Liver (tissue), 8 donors: ENCODE measurements at regions not wholly inside any gene's neighbourhood (a gene's known extent, or its start where the extent isn't known, plus 50 kb on each side); places are given as distances from the start of the nearest gene placed in this dataset.

Experiments used
- DNase-seq: peaks from one replicate; pipeline ENCODE4 v3.0.0-alpha.2; 2017; ENCODE audit warnings: low spot score
- H3K27ac ChIP-seq, 2 donors: one replicate each; pipeline ENCODE4 v1.7.0; 2013; ENCODE audit warnings: inconsistent platforms in 2 of 2, low read length in 2 of 2, control low read depth in 1 of 2, low read depth in 1 of 2, mild to moderate bottlenecking in 1 of 2
- H3K27me3 ChIP-seq, 4 donors: one replicate each; pipeline versions ENCODE4 v1.6.1 to v1.7.0; 2013; ENCODE audit warnings: low read length in 3 of 4, inconsistent platforms in 1 of 4, mild to moderate bottlenecking in 1 of 4, moderate library complexity in 1 of 4; ENCODE audit not compliant: control insufficient read depth in 4 of 4, insufficient read depth in 4 of 4
- H3K36me3 ChIP-seq, 4 donors: one replicate each; pipeline versions ENCODE4 v1.6.1 to v1.7.0; 2013; ENCODE audit warnings: low read length in 3 of 4, mild to moderate bottlenecking in 3 of 4, low read depth in 1 of 4, moderate library complexity in 1 of 4; ENCODE audit not compliant: control insufficient read depth in 4 of 4, insufficient read depth in 3 of 4
- H3K4me1 ChIP-seq, 4 donors: one replicate each; pipeline versions ENCODE4 v1.6.1 to v1.7.0; 2013; ENCODE audit warnings: low read length in 3 of 4, mild to moderate bottlenecking in 3 of 4, moderate library complexity in 1 of 4; ENCODE audit not compliant: control insufficient read depth in 4 of 4, insufficient read depth in 4 of 4
- H3K4me3 ChIP-seq, 3 donors: one replicate each; pipeline versions ENCODE4 v1.6.1 to v1.7.0; 2013; ENCODE audit warnings: low read length in 3 of 3, control low read depth in 1 of 3, low read depth in 1 of 3, mild to moderate bottlenecking in 1 of 3
- H3K9ac ChIP-seq, 2 donors: one replicate each; pipeline ENCODE4 v1.7.0; 2013; ENCODE audit warnings: low read length in 2 of 2, mild to moderate bottlenecking in 2 of 2, moderate library complexity in 2 of 2, control low read depth in 1 of 2, low read depth in 1 of 2
- H3K9me3 ChIP-seq, 4 donors: one replicate each; pipeline versions ENCODE4 v1.6.1 to v1.7.0; 2013; ENCODE audit warnings: low read length in 3 of 4; ENCODE audit not compliant: control insufficient read depth in 4 of 4
- CTCF ChIP-seq: fragments of 150-350 bp; IDR thresholded peaks from 2 replicates; pipeline ENCODE4 v1.5.1; 2017; ENCODE audit warnings: improper control_type of control experiment, low read depth, low read length; ENCODE audit not compliant: missing input control
- EGR1 ChIP-seq, 2 donors: IDR thresholded peaks; 2 replicates each; pipeline ENCODE4 v1.6.1; 2016 to 2018; ENCODE audit warnings: antibody characterized with exemption in 2 of 2, low read depth in 2 of 2
- FOXA2 ChIP-seq: IDR thresholded peaks from 2 replicates; pipeline ENCODE4 v1.6.1; 2016; ENCODE audit warnings: antibody characterized with exemption
- GABPA ChIP-seq, 2 donors: IDR thresholded peaks in 1 of 2; conservative IDR thresholded peaks in 1 of 2; 2 replicates each; pipeline ENCODE4 v1.6.1; 2016; ENCODE audit warnings: antibody characterized with exemption in 2 of 2, mild to moderate bottlenecking in 1 of 2, moderate library complexity in 1 of 2
- HNF4A ChIP-seq, 2 donors: conservative IDR thresholded peaks; 2 replicates each; pipeline ENCODE4 v1.6.1; 2016; ENCODE audit warnings: antibody characterized with exemption in 2 of 2, mild to moderate bottlenecking in 2 of 2
- JUND ChIP-seq, 2 donors: IDR thresholded peaks; 2 replicates each; pipeline ENCODE4 v1.6.1; 2016; ENCODE audit warnings: antibody characterized with exemption in 2 of 2
- NR2F2 ChIP-seq: IDR thresholded peaks from 2 replicates; pipeline ENCODE4 v1.6.1; 2016; ENCODE audit warnings: antibody characterized with exemption
- RAD21 ChIP-seq, 2 donors: IDR thresholded peaks; 2 replicates each; pipeline ENCODE4 v1.6.1; 2016; ENCODE audit warnings: antibody characterized with exemption in 2 of 2, mild to moderate bottlenecking in 2 of 2
- RXRA ChIP-seq, 2 donors: IDR thresholded peaks; 2 replicates each; pipeline ENCODE4 v1.6.1; 2017 to 2018; ENCODE audit warnings: antibody characterized with exemption in 2 of 2, mild to moderate bottlenecking in 1 of 2
- SP1 ChIP-seq: IDR thresholded peaks from 2 replicates; pipeline ENCODE4 v1.6.1; 2018; ENCODE audit warnings: antibody characterized with exemption, mild to moderate bottlenecking
- TAF1 ChIP-seq: conservative IDR thresholded peaks from 2 replicates; pipeline ENCODE4 v1.6.1; 2016; ENCODE audit warnings: antibody characterized with exemption, mild to moderate bottlenecking
- YY1 ChIP-seq: IDR thresholded peaks from 2 replicates; pipeline ENCODE4 v1.6.1; 2016; ENCODE audit warnings: antibody characterized with exemption, mild to moderate bottlenecking
- WGBS: extraction: QIAGEN DNeasy Blood & Tissue Kit; methylation state at CpG from one replicate; pipeline ENCODE4 v1.1.7; 2013; 5-methylcytosine and 5-hydroxymethylcytosine counted together
- TF ChIP-seq, protein P1 (sequence below): IDR thresholded peaks from 2 replicates; pipeline ENCODE4 v1.6.1; 2016; ENCODE audit warnings: antibody characterized with exemption
- TF ChIP-seq, protein P2 (sequence below): IDR thresholded peaks from 2 replicates; pipeline ENCODE4 v1.6.1; 2016; ENCODE audit warnings: antibody characterized with exemption
- TF ChIP-seq, protein P3 (sequence below): IDR thresholded peaks from 2 replicates; pipeline ENCODE4 v1.6.1; 2016; ENCODE audit warnings: antibody characterized with exemption
- TF ChIP-seq, protein P4 (sequence below): IDR thresholded peaks from 2 replicates; pipeline ENCODE4 v1.6.1; 2016; ENCODE audit warnings: antibody characterized with exemption, mild to moderate bottlenecking
- donor health status: healthy.
- donor health status: healthy.
- donor health status: healthy.
- donor health status: healthy.
- donor health status: healthy.

- 83% methylated on average over 15 of the region's 15 CpGs for WGBS
- Histone ChIP-seq H3K36me3 (no peaks in the 10 kb centered on the region), H3K27me3 (no peaks in the 10 kb centered on the region), H3K4me1 (no peaks in the 10 kb centered on the region), H3K4me3 (no peak overlapping the region), H3K27ac (no peak overlapping the region), H3K9ac (no peak overlapping the region), H3K9me3 (no peaks in the 10 kb centered on the region)
- no peak for TF ChIP-seq RXRA (IDR thresholded peaks at IDR 0.05)
- no peak for TF ChIP-seq NR2F2
- TF ChIP-seq, protein P1, sequence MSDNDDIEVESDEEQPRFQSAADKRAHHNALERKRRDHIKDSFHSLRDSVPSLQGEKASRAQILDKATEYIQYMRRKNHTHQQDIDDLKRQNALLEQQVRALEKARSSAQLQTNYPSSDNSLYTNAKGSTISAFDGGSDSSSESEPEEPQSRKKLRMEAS = no peak
- no peak for TF ChIP-seq JUND (IDR thresholded peaks at IDR 0.05)
- TF ChIP-seq, protein P2, sequence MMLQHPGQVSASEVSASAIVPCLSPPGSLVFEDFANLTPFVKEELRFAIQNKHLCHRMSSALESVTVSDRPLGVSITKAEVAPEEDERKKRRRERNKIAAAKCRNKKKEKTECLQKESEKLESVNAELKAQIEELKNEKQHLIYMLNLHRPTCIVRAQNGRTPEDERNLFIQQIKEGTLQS = no peak
- TF ChIP-seq FOXA2 = no peak
- TF ChIP-seq YY1 = no peak
- no peak for TF ChIP-seq SP1
- TF ChIP-seq, protein P3, sequence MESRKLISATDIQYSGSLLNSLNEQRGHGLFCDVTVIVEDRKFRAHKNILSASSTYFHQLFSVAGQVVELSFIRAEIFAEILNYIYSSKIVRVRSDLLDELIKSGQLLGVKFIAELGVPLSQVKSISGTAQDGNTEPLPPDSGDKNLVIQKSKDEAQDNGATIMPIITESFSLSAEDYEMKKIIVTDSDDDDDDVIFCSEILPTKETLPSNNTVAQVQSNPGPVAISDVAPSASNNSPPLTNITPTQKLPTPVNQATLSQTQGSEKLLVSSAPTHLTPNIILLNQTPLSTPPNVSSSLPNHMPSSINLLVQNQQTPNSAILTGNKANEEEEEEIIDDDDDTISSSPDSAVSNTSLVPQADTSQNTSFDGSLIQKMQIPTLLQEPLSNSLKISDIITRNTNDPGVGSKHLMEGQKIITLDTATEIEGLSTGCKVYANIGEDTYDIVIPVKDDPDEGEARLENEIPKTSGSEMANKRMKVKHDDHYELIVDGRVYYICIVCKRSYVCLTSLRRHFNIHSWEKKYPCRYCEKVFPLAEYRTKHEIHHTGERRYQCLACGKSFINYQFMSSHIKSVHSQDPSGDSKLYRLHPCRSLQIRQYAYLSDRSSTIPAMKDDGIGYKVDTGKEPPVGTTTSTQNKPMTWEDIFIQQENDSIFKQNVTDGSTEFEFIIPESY = no peak
- no peak for TF ChIP-seq HNF4A (conservative IDR thresholded peaks at IDR 0.05)
- TF ChIP-seq TAF1 = no peak
- TF ChIP-seq GABPA (IDR thresholded peaks at IDR 0.05 in 1 of 2, conservative IDR thresholded peaks at IDR 0.05 in 1 of 2) = no peak
- TF ChIP-seq RAD21 (IDR thresholded peaks at IDR 0.05) = no peak
- TF ChIP-seq, protein P4, sequence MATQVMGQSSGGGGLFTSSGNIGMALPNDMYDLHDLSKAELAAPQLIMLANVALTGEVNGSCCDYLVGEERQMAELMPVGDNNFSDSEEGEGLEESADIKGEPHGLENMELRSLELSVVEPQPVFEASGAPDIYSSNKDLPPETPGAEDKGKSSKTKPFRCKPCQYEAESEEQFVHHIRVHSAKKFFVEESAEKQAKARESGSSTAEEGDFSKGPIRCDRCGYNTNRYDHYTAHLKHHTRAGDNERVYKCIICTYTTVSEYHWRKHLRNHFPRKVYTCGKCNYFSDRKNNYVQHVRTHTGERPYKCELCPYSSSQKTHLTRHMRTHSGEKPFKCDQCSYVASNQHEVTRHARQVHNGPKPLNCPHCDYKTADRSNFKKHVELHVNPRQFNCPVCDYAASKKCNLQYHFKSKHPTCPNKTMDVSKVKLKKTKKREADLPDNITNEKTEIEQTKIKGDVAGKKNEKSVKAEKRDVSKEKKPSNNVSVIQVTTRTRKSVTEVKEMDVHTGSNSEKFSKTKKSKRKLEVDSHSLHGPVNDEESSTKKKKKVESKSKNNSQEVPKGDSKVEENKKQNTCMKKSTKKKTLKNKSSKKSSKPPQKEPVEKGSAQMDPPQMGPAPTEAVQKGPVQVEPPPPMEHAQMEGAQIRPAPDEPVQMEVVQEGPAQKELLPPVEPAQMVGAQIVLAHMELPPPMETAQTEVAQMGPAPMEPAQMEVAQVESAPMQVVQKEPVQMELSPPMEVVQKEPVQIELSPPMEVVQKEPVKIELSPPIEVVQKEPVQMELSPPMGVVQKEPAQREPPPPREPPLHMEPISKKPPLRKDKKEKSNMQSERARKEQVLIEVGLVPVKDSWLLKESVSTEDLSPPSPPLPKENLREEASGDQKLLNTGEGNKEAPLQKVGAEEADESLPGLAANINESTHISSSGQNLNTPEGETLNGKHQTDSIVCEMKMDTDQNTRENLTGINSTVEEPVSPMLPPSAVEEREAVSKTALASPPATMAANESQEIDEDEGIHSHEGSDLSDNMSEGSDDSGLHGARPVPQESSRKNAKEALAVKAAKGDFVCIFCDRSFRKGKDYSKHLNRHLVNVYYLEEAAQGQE = no peak
- DNase-seq = no peak
Observed at GRCh38 chr9:30075022-30075421, 2309.4 kb upstream of the ACO1 start.

- no peaks in the 10 kb centered on the region for H3K27me3 ChIP-seq
- no peaks in the 10 kb centered on the region for H3K4me1 ChIP-seq
- H3K4me3 ChIP-seq = no peak overlapping the region
- DNase-seq = no peak
- WGBS = 45% methylated on average over 3 of the region's 3 CpGs
- no peaks in the 10 kb centered on the region for H3K9me3 ChIP-seq
- H3K9ac ChIP-seq = no peak overlapping the region
- no peaks in the 10 kb centered on the region for H3K36me3 ChIP-seq
- H3K27ac ChIP-seq = no peak overlapping the region
- no peak for TF ChIP-seq EGR1 (IDR thresholded peaks at IDR 0.05; ENCODE audit: low read depth in 2 of 2)
- TF ChIP-seq JUND (IDR thresholded peaks at IDR 0.05) = no peak
- no peak for TF ChIP-seq NR2F2
- TF ChIP-seq, protein P2 = no peak
- TF ChIP-seq RAD21 (IDR thresholded peaks at IDR 0.05) = no peak
- no peak for TF ChIP-seq CTCF
- TF ChIP-seq, protein P3 = no peak
- TF ChIP-seq SP1 = no peak
- no peak for TF ChIP-seq RXRA (IDR thresholded peaks at IDR 0.05)
- no peak for TF ChIP-seq HNF4A (conservative IDR thresholded peaks at IDR 0.05)
Observed at GRCh38 chr9:30075451-30076199, 2308.8 kb upstream of the ACO1 start.
